ENCODE measurements at regions not wholly inside any gene's neighbourhood (a gene's known extent, or its start where the extent isn't known, plus 50 kb on each side); places are given as distances from the start of the nearest gene placed in this dataset.

GRCh38 chr2:223114170-223114569 is 62.2 kb downstream of the KCNE4 start:
- H3K36me3 Mint-ChIP-seq (ENCODE audit: insufficient read depth, unreplicated experiment): no peaks in the 10 kb centered on the region
- H3K27ac Mint-ChIP-seq (ENCODE audit: unreplicated experiment): no peak overlapping the region
- no peaks in the 10 kb centered on the region for H3K27me3 Mint-ChIP-seq (ENCODE audit: unreplicated experiment)
- no peak for TF ChIP-seq CTCF (IDR thresholded peaks at IDR 0.05; ENCODE audit: unreplicated experiment)
- CTCF ChIA-PET: no interaction called here
- H3K9me3 Mint-ChIP-seq (ENCODE audit: low read depth, unreplicated experiment): no peaks in the 10 kb centered on the region
- H3K4me1 Mint-ChIP-seq (ENCODE audit: low read depth, unreplicated experiment): no peaks in the 10 kb centered on the region
- no peak overlapping the region for H3K4me3 Mint-ChIP-seq (ENCODE audit: low read depth, unreplicated experiment)
- no peak for DNase-seq
- intact Hi-C loops (cut with micrococcal nuclease; ENCODE audit: unreplicated experiment): no loop called here
- no TSS peak for BruUV-seq (replicated peaks)

- DNase-seq: no peak
- CTCF ChIA-PET: no interaction called here
- Mint-ChIP-seq H3K9me3 (ENCODE audit: low read depth, unreplicated experiment) (no peaks in the 10 kb centered on the region), H3K36me3 (ENCODE audit: insufficient read depth, unreplicated experiment) (no peaks in the 10 kb centered on the region), H3K27ac (ENCODE audit: unreplicated experiment) (no peak overlapping the region), H3K4me3 (ENCODE audit: low read depth, unreplicated experiment) (no peak overlapping the region), H3K27me3 (ENCODE audit: unreplicated experiment) (no peaks in the 10 kb centered on the region), H3K4me1 (ENCODE audit: low read depth, unreplicated experiment) (no peaks in the 10 kb centered on the region)
- no TSS peak for BruUV-seq (replicated peaks)
- intact Hi-C loops (cut with micrococcal nuclease; ENCODE audit: unreplicated experiment): no loop called here
- TF ChIP-seq CTCF (IDR thresholded peaks at IDR 0.05; ENCODE audit: unreplicated experiment): no peak
These were observed 62.9 kb downstream of the KCNE4 start for GRCh38 chr2:223114917-223115316.

- no peaks in the 10 kb centered on the region for H3K27me3 Mint-ChIP-seq (ENCODE audit: unreplicated experiment)
- no TSS peak for BruUV-seq (replicated peaks)
- intact Hi-C loops (cut with micrococcal nuclease; ENCODE audit: unreplicated experiment): no loop called here
- no peak for DNase-seq
- CTCF ChIA-PET: interaction anchor here (0.6 to 0.7 kb wide), 3 partner anchors 207 to 1826 kb away, joined by 3 to 7 read pairs (median 4); no protein-coding TSS in a partner anchor
- no peaks in the 10 kb centered on the region for H3K4me1 Mint-ChIP-seq (ENCODE audit: low read depth, unreplicated experiment)
- no peak overlapping the region for H3K4me3 Mint-ChIP-seq (ENCODE audit: low read depth, unreplicated experiment)
- TF ChIP-seq CTCF (IDR thresholded peaks at IDR 0.05; ENCODE audit: unreplicated experiment): no peak
- no peaks in the 10 kb centered on the region for H3K9me3 Mint-ChIP-seq (ENCODE audit: low read depth, unreplicated experiment)
- no peak overlapping the region for H3K27ac Mint-ChIP-seq (ENCODE audit: unreplicated experiment)
- no peaks in the 10 kb centered on the region for H3K36me3 Mint-ChIP-seq (ENCODE audit: insufficient read depth, unreplicated experiment)
These were observed 65.5 kb downstream of the KCNE4 start for GRCh38 chr2:223117533-223117932.

- Mint-ChIP-seq H3K36me3 (ENCODE audit: insufficient read depth, unreplicated experiment) (no peaks in the 10 kb centered on the region), H3K27ac (ENCODE audit: unreplicated experiment) (no peak overlapping the region), H3K27me3 (ENCODE audit: unreplicated experiment) (no peaks in the 10 kb centered on the region), H3K4me3 (ENCODE audit: low read depth, unreplicated experiment) (no peak overlapping the region), H3K4me1 (ENCODE audit: low read depth, unreplicated experiment) (no peaks in the 10 kb centered on the region), H3K9me3 (ENCODE audit: low read depth, unreplicated experiment) (no peaks in the 10 kb centered on the region)
- CTCF ChIA-PET: no interaction called here
- no peak for DNase-seq
- TF ChIP-seq CTCF (IDR thresholded peaks at IDR 0.05; ENCODE audit: unreplicated experiment): no peak
- intact Hi-C loops (cut with micrococcal nuclease; ENCODE audit: unreplicated experiment): no loop called here
- BruUV-seq (replicated peaks): no TSS peak
These were observed 69.3 kb downstream of the KCNE4 start for GRCh38 chr2:223121283-223121682.

GRCh38 chr2:223122781-223123180 is 70.8 kb downstream of the KCNE4 start:
- Mint-ChIP-seq H3K36me3 (ENCODE audit: insufficient read depth, unreplicated experiment) (no peaks in the 10 kb centered on the region), H3K4me3 (ENCODE audit: low read depth, unreplicated experiment) (no peak overlapping the region), H3K27ac (ENCODE audit: unreplicated experiment) (no peak overlapping the region), H3K27me3 (ENCODE audit: unreplicated experiment) (no peaks in the 10 kb centered on the region), H3K9me3 (ENCODE audit: low read depth, unreplicated experiment) (no peaks in the 10 kb centered on the region), H3K4me1 (ENCODE audit: low read depth, unreplicated experiment) (no peaks in the 10 kb centered on the region)
- CTCF ChIA-PET: no interaction called here
- no peak for DNase-seq
- BruUV-seq (replicated peaks): no TSS peak
- intact Hi-C loops (cut with micrococcal nuclease; ENCODE audit: unreplicated experiment): no loop called here
- no peak for TF ChIP-seq CTCF (IDR thresholded peaks at IDR 0.05; ENCODE audit: unreplicated experiment)
